Endothelial cell of umbilical vein (primary cell): ENCODE measurements at regions not wholly inside any gene's neighbourhood (a gene's known extent, or its start where the extent isn't known, plus 50 kb on each side); places are given as distances from the start of the nearest gene placed in this dataset.

ENCODE experiments used
- BruUV-seq: library from RNA; stranded (reverse); fragments of 400-500 nt; replicated peaks from 2 replicates; lab custom pipeline; 2021; lab: Mats Ljungman, UMichigan
- CTCF ChIA-PET: fragments of 300-600, 350-600 bp; sonication (Branson Sonifier 250); formaldehyde crosslinking; loops from one replicate; lab custom pipeline; 2021; ENCODE audit warnings: antibody characterized with exemption, inconsistent platforms; lab: Charles Lee
- POLR2A ChIA-PET: fragments of 300-600, 350-600 bp; sonication (Branson Sonifier 250); formaldehyde crosslinking; loops from one replicate; lab custom pipeline; 2021; ENCODE audit warnings: antibody characterized with exemption, inconsistent platforms; lab: Charles Lee
- DNase-seq: peaks from one replicate; pipeline ENCODE4 v3.0.0-alpha.2; 2011; ENCODE audit warnings: low read depth, low spot score
- FAIRE-seq: peaks from 2 replicates; lab custom pipeline; 2011; peaks lifted over from hg19 to GRCh38; lab: Jason Lieb, UNC
- H2AFZ ChIP-seq: 2 replicates; pipeline ENCODE4 v1.6.0; 2012; ENCODE audit warnings: low read depth, low read length, control low read depth, inconsistent platforms
- H3K27ac ChIP-seq: 2 replicates; pipeline ENCODE4 v1.5.1; 2011; ENCODE audit warnings: low read depth, mild to moderate bottlenecking, control low read depth, low read length, moderate library complexity; ENCODE audit not compliant: insufficient read depth
- H3K27me3 ChIP-seq, 2 experiments: 2 replicates each; pipeline versions ENCODE4 v1.6.0 to v1.6.1; 2011; ENCODE audit warnings: low read length in 2 of 2, mixed read lengths in 1 of 2; ENCODE audit not compliant: control insufficient read depth in 2 of 2, insufficient read depth in 2 of 2
- H3K36me3 ChIP-seq, 2 experiments: 2 replicates in 1 of 2; 3 replicates in 1 of 2; pipeline ENCODE4 v1.5.1; 2011; ENCODE audit warnings: low read length in 2 of 2, mild to moderate bottlenecking in 1 of 2, moderate library complexity in 1 of 2; ENCODE audit not compliant: control insufficient read depth in 2 of 2, insufficient read depth in 2 of 2; ENCODE audit errors: extremely low read depth in 1 of 2
- H3K4me1 ChIP-seq: 3 replicates; pipeline ENCODE4 v1.5.1; 2011; ENCODE audit warnings: mild to moderate bottlenecking, low read length; ENCODE audit not compliant: control insufficient read depth, insufficient read depth; ENCODE audit errors: extremely low read depth
- H3K4me2 ChIP-seq: 2 replicates; pipeline ENCODE4 v1.6.1; 2011; ENCODE audit warnings: low read length, control low read depth, mixed read lengths; ENCODE audit not compliant: insufficient read depth
- H3K4me3 ChIP-seq, 3 experiments: fragments of 200-600 bp in 1 of 3; sonication (generic), shearing (Covaris generic) in 1 of 3; replicated peaks in 1 of 3; 2 replicates each; pipeline ENCODE4 v1.5.1; 2011 to 2016; ENCODE audit warnings: control low read depth in 3 of 3, low read length in 3 of 3, mild to moderate bottlenecking in 2 of 3, inconsistent platforms in 1 of 3, low read depth in 1 of 3, moderate library complexity in 1 of 3; ENCODE audit not compliant: insufficient read depth in 1 of 3
- H3K79me2 ChIP-seq: 2 replicates; pipeline ENCODE4 v1.6.0; 2012; ENCODE audit warnings: low read length, inconsistent platforms; ENCODE audit not compliant: control insufficient read depth, insufficient read depth
- H3K9ac ChIP-seq: replicated peaks from 2 replicates; pipeline ENCODE3; 2011; ENCODE audit warnings: low read length, control low read depth; ENCODE audit not compliant: insufficient read depth; ENCODE audit errors: extremely low read depth
- H3K9me1 ChIP-seq: replicated peaks from 3 replicates; pipeline ENCODE4 v1.6.0; 2011; ENCODE audit warnings: mild to moderate bottlenecking, low read length; ENCODE audit not compliant: control insufficient read depth, insufficient read depth; ENCODE audit errors: extremely low read depth
- H3K9me3 ChIP-seq: replicated peaks from 2 replicates; pipeline ENCODE4 v1.5.1; 2012; ENCODE audit warnings: low read length, inconsistent platforms; ENCODE audit not compliant: control insufficient read depth, insufficient read depth
- H4K20me1 ChIP-seq: replicated peaks from 2 replicates; pipeline ENCODE3; 2011; ENCODE audit warnings: mild to moderate bottlenecking, low read length; ENCODE audit not compliant: control insufficient read depth, insufficient read depth; ENCODE audit errors: extremely low read depth
- EZH2 ChIP-seq: IDR thresholded peaks from 2 replicates; pipeline ENCODE4 v1.6.1; 2012; ENCODE audit warnings: borderline replicate concordance, low read depth, mild to moderate bottlenecking, moderate library complexity, low read length, inconsistent platforms; ENCODE audit not compliant: severe bottlenecking
- FOS ChIP-seq: IDR thresholded peaks from 2 replicates; pipeline ENCODE4 v1.6.1; 2011; ENCODE audit warnings: mild to moderate bottlenecking, low read length, moderate library complexity, borderline replicate concordance; ENCODE audit not compliant: insufficient read depth
- GATA2 ChIP-seq: IDR thresholded peaks from 2 replicates; pipeline ENCODE4 v1.7.0; 2011; ENCODE audit warnings: low read depth, mild to moderate bottlenecking, moderate library complexity, mixed read lengths, low read length; ENCODE audit not compliant: insufficient read length, insufficient read depth
- JUN ChIP-seq: IDR thresholded peaks from 2 replicates; pipeline ENCODE4 v1.6.1; 2011; ENCODE audit warnings: borderline replicate concordance, low read depth; ENCODE audit not compliant: insufficient read length, insufficient read depth
- MYC ChIP-seq: IDR thresholded peaks from one replicate; pipeline ENCODE4 v1.6.1; 2011; ENCODE audit warnings: mild to moderate bottlenecking, low read depth, low read length
- POLR2A ChIP-seq: IDR thresholded peaks from 2 replicates; pipeline ENCODE4 v1.6.1; 2012; ENCODE audit warnings: low read depth, mild to moderate bottlenecking, control low read depth, low read length
- POLR2AphosphoS5 ChIP-seq: IDR thresholded peaks from 2 replicates; pipeline ENCODE4 v1.6.1; 2012; ENCODE audit warnings: low read depth, mild to moderate bottlenecking, control low read depth, low read length, moderate library complexity; ENCODE audit not compliant: insufficient read depth
- dilution Hi-C: fragments of 300-500 bp; cut with MboI; formaldehyde crosslinking; loops from one replicate; pipeline ENCODE4 v1.15.0; 2019; ENCODE audit warnings: low sequenced_read_pairs; ENCODE audit not compliant: extremely low pct_ligation_motif_present
- intact Hi-C: fragments of 100-400 bp; cut with micrococcal nuclease; formaldehyde crosslinking; loops from one replicate; pipeline ENCODE4 v1.10.0; 2022
- TF ChIP-seq, protein P1 (sequence below): IDR thresholded peaks from 2 replicates; pipeline ENCODE4 v1.6.1; 2011; ENCODE audit not compliant: insufficient read depth, insufficient read length
- TF ChIP-seq, protein P2 (sequence below), 2 donors: IDR thresholded peaks; 1 replicate in 1 of 2; 2 replicates in 1 of 2; pipeline ENCODE4 v1.5.1; 2011; ENCODE audit warnings: low read length in 2 of 2, mild to moderate bottlenecking in 2 of 2, moderate library complexity in 2 of 2, control low read depth in 1 of 2, inconsistent platforms in 1 of 2, low read depth in 1 of 2; ENCODE audit not compliant: insufficient read depth in 1 of 2; ENCODE audit errors: extremely low read depth in 1 of 2

DNA sequence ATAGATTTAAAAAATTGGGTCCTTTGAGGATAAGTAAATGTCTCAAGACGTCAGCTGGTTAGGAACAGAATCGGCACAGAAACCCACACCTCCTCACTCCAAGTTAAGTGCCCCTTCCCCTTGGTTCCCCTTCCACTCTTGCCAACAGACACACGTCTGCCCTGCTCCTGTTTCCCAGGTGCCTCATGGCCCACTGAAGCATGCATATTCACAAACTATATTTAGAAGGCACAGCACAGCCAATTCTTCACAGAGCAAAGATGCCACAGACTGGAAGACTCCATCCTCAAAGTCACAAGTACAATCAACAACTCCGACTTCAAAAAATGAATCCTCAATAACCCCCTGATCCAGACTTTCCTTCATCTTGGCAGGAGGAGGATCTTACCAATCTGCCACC, 295.4 kb upstream of the NR2F2 start:
- Histone ChIP-seq H2AFZ (no peak overlapping the region), H3K36me3 (no peaks in the 10 kb centered on the region), H3K9me1 (no peaks in the 10 kb centered on the region), H3K4me2 (no peak overlapping the region), H3K79me2 (no peaks in the 10 kb centered on the region), H3K27ac (no peak overlapping the region), H4K20me1 (no peaks in the 10 kb centered on the region), H3K9me3 (no peaks in the 10 kb centered on the region), H3K9ac (no peak overlapping the region), H3K4me1 (no peaks in the 10 kb centered on the region), H3K27me3 (no peaks in the 10 kb centered on the region), H3K4me3 (no peak overlapping the region)
- no TSS peak for BruUV-seq
- DNase-seq (no peak), FAIRE-seq (no peak)
- ChIA-PET CTCF (no interaction called here), POLR2A (no interaction called here)
- intact Hi-C loops: no loop called here
- dilution Hi-C loops: no loop called here
- no peak for TF ChIP-seq GATA2
- no peak for TF ChIP-seq POLR2AphosphoS5
- TF ChIP-seq EZH2: no peak
- TF ChIP-seq MYC: no peak
- TF ChIP-seq JUN: no peak
- TF ChIP-seq, protein P1, sequence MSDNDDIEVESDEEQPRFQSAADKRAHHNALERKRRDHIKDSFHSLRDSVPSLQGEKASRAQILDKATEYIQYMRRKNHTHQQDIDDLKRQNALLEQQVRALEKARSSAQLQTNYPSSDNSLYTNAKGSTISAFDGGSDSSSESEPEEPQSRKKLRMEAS: no peak
- TF ChIP-seq, protein P2, sequence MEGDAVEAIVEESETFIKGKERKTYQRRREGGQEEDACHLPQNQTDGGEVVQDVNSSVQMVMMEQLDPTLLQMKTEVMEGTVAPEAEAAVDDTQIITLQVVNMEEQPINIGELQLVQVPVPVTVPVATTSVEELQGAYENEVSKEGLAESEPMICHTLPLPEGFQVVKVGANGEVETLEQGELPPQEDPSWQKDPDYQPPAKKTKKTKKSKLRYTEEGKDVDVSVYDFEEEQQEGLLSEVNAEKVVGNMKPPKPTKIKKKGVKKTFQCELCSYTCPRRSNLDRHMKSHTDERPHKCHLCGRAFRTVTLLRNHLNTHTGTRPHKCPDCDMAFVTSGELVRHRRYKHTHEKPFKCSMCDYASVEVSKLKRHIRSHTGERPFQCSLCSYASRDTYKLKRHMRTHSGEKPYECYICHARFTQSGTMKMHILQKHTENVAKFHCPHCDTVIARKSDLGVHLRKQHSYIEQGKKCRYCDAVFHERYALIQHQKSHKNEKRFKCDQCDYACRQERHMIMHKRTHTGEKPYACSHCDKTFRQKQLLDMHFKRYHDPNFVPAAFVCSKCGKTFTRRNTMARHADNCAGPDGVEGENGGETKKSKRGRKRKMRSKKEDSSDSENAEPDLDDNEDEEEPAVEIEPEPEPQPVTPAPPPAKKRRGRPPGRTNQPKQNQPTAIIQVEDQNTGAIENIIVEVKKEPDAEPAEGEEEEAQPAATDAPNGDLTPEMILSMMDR (IDR thresholded peaks at IDR 0.05; ENCODE audit: extremely low read depth in 1 of 2, insufficient read depth in 1 of 2, low read depth in 1 of 2, low read length in 2 of 2): no peak
- no peak for TF ChIP-seq POLR2A
- TF ChIP-seq FOS: no peak
